HepG2 (cell line): ENCODE measurements at regions not wholly inside any gene's neighbourhood (a gene's known extent, or its start where the extent isn't known, plus 50 kb on each side); places are given as distances from the start of the nearest gene placed in this dataset.

ENCODE experiments used
- CEBPG ChIP-seq: IDR thresholded peaks from 2 replicates; pipeline ENCODE4 v1.6.1; 2016
- ELF4 ChIP-seq: sonication (generic); formaldehyde crosslinking; IDR thresholded peaks from 2 replicates; pipeline ENCODE4 v1.5.0; 2020; ENCODE audit warnings: missing genetic modification reagents, mild to moderate bottlenecking, moderate library complexity, borderline replicate concordance
- FUBP1 ChIP-seq: sonication (generic); formaldehyde crosslinking; IDR thresholded peaks from 2 replicates; pipeline ENCODE4 v1.5.1; 2020; ENCODE audit warnings: missing genetic modification reagents, mild to moderate bottlenecking, borderline replicate concordance
- HINFP ChIP-seq: sonication (generic); formaldehyde crosslinking; IDR thresholded peaks from 2 replicates; pipeline ENCODE4 v1.4.0; 2020; ENCODE audit warnings: low read depth, mild to moderate bottlenecking, missing genetic modification reagents
- HMG20A ChIP-seq: IDR thresholded peaks from 2 replicates; pipeline ENCODE4 v1.6.1; 2016; ENCODE audit warnings: borderline replicate concordance
- IRF9 ChIP-seq: sonication (generic); formaldehyde crosslinking; IDR thresholded peaks from 2 replicates; pipeline ENCODE4 v1.8.0; 2022; ENCODE audit warnings: missing genetic modification reagents, mild to moderate bottlenecking, borderline replicate concordance
- JUND ChIP-seq: sonication (generic); formaldehyde crosslinking; IDR thresholded peaks from 2 replicates; pipeline ENCODE4 v1.8.0; 2022; ENCODE audit warnings: mild to moderate bottlenecking, missing genetic modification reagents
- KLF13 ChIP-seq: sonication (generic); formaldehyde crosslinking; IDR thresholded peaks from 2 replicates; pipeline ENCODE4 v1.4.0; 2020; ENCODE audit warnings: mild to moderate bottlenecking, missing genetic modification reagents
- MBNL3 ChIP-seq: fragments of 250-450 bp; sonication (Bioruptor Pico); conservative IDR thresholded peaks from 2 replicates; pipeline ENCODE4 v1.8.0; 2022; ENCODE audit warnings: mild to moderate bottlenecking, inconsistent platforms
- NR2F2 ChIP-seq: IDR thresholded peaks from 2 replicates; pipeline ENCODE4 v1.6.1; 2012; ENCODE audit warnings: low read depth, inconsistent platforms, borderline replicate concordance
- RAD51 ChIP-seq: fragments of 450-650 bp; IDR thresholded peaks from 2 replicates; pipeline ENCODE4 v1.6.1; 2016; ENCODE audit warnings: borderline replicate concordance
- SMARCE1 ChIP-seq: fragments of 450-650 bp; IDR thresholded peaks from 2 replicates; pipeline ENCODE4 v1.6.1; 2017; ENCODE audit warnings: borderline replicate concordance
- SOX5 ChIP-seq: IDR thresholded peaks from 2 replicates; pipeline ENCODE4 v1.6.1; 2016; ENCODE audit warnings: borderline replicate concordance
- TFAP4 ChIP-seq: sonication (generic); IDR thresholded peaks from 2 replicates; pipeline ENCODE4 v1.6.1; 2016; ENCODE audit warnings: low read depth, borderline replicate concordance
- TSC22D2 ChIP-seq: sonication (generic); formaldehyde crosslinking; IDR thresholded peaks from 2 replicates; pipeline ENCODE4 v1.5.1; 2020; ENCODE audit warnings: missing genetic modification reagents, mild to moderate bottlenecking, borderline replicate concordance
- ZNF142 ChIP-seq: sonication (generic); formaldehyde crosslinking; IDR thresholded peaks from 2 replicates; pipeline ENCODE4 v1.4.0; 2020; ENCODE audit warnings: missing genetic modification reagents
- ZNF432 ChIP-seq: sonication (generic); formaldehyde crosslinking; IDR thresholded peaks from 2 replicates; pipeline ENCODE4 v1.5.0; 2020; ENCODE audit warnings: missing genetic modification reagents, mild to moderate bottlenecking, borderline replicate concordance
- ZNF44 ChIP-seq: sonication (generic); formaldehyde crosslinking; IDR thresholded peaks from 2 replicates; pipeline ENCODE4 v1.5.1; 2020; ENCODE audit warnings: mild to moderate bottlenecking, missing genetic modification reagents
- ZNF790 ChIP-seq: sonication (generic); formaldehyde crosslinking; IDR thresholded peaks from 2 replicates; pipeline ENCODE4 v1.8.0; 2022; ENCODE audit warnings: missing genetic modification reagents, mild to moderate bottlenecking, borderline replicate concordance

GRCh38 chr17:77088455-77089123 is 52.2 kb upstream of the SEC14L1 start (continued):
- peak; percentile 83; the same call in 1 of the 2 replicates for TF ChIP-seq ZNF44 (CRISPR knock-in tag)
- no peak; the same call in 1 of the 2 replicates for TF ChIP-seq NR2F2
- TF ChIP-seq FUBP1 (CRISPR knock-in tag) = no peak
- peak; percentile 95 for TF ChIP-seq IRF9
- no peak for TF ChIP-seq ZNF432 (CRISPR knock-in tag)
- 0 out of 2 replicates have a peak, but pooled peaks have one; percentile 10 for TF ChIP-seq HMG20A (CRISPR knock-in tag)
- peak; percentile 67; the same call in 1 of the 2 replicates for TF ChIP-seq CEBPG
- peak; percentile 50; the same call in 1 of the 2 replicates for TF ChIP-seq TFAP4
- no peak for TF ChIP-seq ZNF790
- no peak for TF ChIP-seq MBNL3 (CRISPR knock-in tag)
- no peak for TF ChIP-seq KLF13 (CRISPR knock-in tag)
- peak; percentile 92 for TF ChIP-seq JUND (CRISPR knock-in tag)
- peak; percentile 88 for TF ChIP-seq SOX5 (CRISPR knock-in tag)
- peak; percentile 92; the same call in 1 of the 2 replicates for TF ChIP-seq ZNF142
- peak; percentile 96 for TF ChIP-seq HINFP (CRISPR knock-in tag)
- TF ChIP-seq TSC22D2 = peak; percentile 98
- TF ChIP-seq RAD51 = no peak
- peak; percentile 94 for TF ChIP-seq ELF4
- no peak for TF ChIP-seq SMARCE1
